ENCODE measurements at regions not wholly inside any gene's neighbourhood (a gene's known extent, or its start where the extent isn't known, plus 50 kb on each side); places are given as distances from the start of the nearest gene placed in this dataset.
"Not testable (repeated sequence)": the region's sequence is repeated elsewhere in the genome, so short reads cannot be mapped to it uniquely, and the experiment has no call there.

DNA sequence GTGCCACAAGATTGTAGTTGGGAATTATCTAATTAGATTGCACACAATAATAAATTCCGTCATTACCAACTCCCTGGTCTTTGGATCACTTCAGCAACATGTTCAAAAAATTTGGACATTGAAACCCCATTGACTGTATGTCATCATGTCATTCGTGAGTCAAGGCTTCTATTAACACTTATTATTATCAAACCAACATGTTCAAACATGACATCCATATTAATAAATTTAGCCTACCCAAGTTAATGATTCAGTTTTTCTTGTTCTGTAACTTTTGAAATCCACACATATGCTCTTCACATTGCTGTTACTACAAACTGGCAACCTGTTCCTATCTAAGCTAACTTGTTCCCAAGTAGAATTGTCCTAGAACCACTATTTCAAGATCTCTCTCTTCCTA, 1142.7 kb upstream of the SLC39A10 start:
- H3K9me3 ChIP-seq (ENCODE audit: control insufficient read depth in 2 of 3, insufficient read depth in 1 of 3, low read length in 3 of 3) = no peaks in the 10 kb centered on the region
- no peaks in the 10 kb centered on the region for H3K36me3 ChIP-seq (ENCODE audit: control insufficient read depth in 2 of 3, insufficient read depth in 3 of 3, low read length in 3 of 3)
- TF ChIP-seq, protein P1, sequence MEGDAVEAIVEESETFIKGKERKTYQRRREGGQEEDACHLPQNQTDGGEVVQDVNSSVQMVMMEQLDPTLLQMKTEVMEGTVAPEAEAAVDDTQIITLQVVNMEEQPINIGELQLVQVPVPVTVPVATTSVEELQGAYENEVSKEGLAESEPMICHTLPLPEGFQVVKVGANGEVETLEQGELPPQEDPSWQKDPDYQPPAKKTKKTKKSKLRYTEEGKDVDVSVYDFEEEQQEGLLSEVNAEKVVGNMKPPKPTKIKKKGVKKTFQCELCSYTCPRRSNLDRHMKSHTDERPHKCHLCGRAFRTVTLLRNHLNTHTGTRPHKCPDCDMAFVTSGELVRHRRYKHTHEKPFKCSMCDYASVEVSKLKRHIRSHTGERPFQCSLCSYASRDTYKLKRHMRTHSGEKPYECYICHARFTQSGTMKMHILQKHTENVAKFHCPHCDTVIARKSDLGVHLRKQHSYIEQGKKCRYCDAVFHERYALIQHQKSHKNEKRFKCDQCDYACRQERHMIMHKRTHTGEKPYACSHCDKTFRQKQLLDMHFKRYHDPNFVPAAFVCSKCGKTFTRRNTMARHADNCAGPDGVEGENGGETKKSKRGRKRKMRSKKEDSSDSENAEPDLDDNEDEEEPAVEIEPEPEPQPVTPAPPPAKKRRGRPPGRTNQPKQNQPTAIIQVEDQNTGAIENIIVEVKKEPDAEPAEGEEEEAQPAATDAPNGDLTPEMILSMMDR (IDR thresholded peaks at IDR 0.05; ENCODE audit: borderline replicate concordance, extremely low read depth, insufficient read depth) = no peak
- H3K27me3 ChIP-seq (ENCODE audit: control insufficient read depth, insufficient read depth, low read length) = no peaks in the 10 kb centered on the region
- intact Hi-C loops (cut with DNase I) = no loop called here
- H3K4me1 ChIP-seq (ENCODE audit: control insufficient read depth in 2 of 3, insufficient read depth in 2 of 3, low read depth in 1 of 3, low read length in 3 of 3) = no peaks in the 10 kb centered on the region
- FAIRE-seq (no peak), DNase-seq (no peak)
- no peak overlapping the region for H3K9ac ChIP-seq (ENCODE audit: low read length in 3 of 3)
- no peak overlapping the region for H3K27ac ChIP-seq (ENCODE audit: low read depth in 2 of 2, low read length in 2 of 2)
- H3K4me3 ChIP-seq (ENCODE audit: low read length in 3 of 3) = no peak overlapping the region

DNA sequence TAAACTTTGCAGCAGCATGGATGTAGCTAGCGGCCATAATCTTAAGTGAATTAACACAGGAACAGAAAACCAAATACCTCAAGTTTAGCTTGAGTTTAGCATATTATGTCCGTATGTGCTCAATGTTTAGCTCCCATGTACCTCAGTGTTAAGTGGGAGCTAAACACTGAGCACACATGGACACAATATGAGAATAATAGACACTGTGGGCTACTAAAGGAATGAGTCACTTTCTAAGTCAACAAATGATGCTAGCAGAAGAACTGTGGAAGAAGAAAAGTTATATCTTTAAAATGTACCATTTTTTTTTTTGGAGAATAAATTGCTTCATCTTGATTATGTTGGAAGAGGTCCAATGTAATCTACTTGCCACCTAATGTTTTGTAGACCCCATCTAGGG, 1146.0 kb upstream of the SLC39A10 start:
- intact Hi-C loops (cut with DNase I); H3K36me3 ChIP-seq (ENCODE audit: control insufficient read depth in 2 of 3, insufficient read depth in 3 of 3, low read length in 3 of 3); DNase-seq; H3K27me3 ChIP-seq (ENCODE audit: control insufficient read depth, insufficient read depth, low read length); H3K27ac ChIP-seq (ENCODE audit: low read depth in 2 of 2, low read length in 2 of 2); H3K9me3 ChIP-seq (ENCODE audit: control insufficient read depth in 2 of 3, insufficient read depth in 1 of 3, low read length in 3 of 3); H3K9ac ChIP-seq (ENCODE audit: low read length in 3 of 3); H3K4me1 ChIP-seq (ENCODE audit: control insufficient read depth in 2 of 3, insufficient read depth in 2 of 3, low read depth in 1 of 3, low read length in 3 of 3); H3K4me3 ChIP-seq (ENCODE audit: low read length in 3 of 3); FAIRE-seq: not testable (repeated sequence)

DNA sequence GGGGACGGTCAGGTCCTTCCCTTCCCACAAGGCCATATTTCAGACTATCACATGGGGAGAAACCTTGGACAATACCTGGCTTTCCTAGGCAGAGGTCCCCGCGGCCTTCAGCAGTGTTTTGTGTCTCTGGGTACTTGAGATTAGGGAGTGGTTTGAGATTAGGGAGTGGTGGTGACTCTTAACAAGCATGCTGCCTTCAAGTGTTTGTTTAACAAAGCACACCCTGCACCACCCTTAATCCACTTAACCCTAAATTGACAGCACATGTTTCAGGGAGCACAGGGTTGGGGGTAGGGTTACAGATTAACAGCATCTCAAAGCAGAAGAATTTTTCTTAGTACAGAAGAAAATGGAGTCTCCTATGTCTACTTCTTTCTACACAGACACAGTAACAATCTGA, 1152.2 kb upstream of the SLC39A10 start:
- H3K9ac ChIP-seq (ENCODE audit: low read length in 3 of 3); H3K4me3 ChIP-seq (ENCODE audit: low read length in 3 of 3); FAIRE-seq; intact Hi-C loops (cut with DNase I); DNase-seq; H3K9me3 ChIP-seq (ENCODE audit: control insufficient read depth in 2 of 3, insufficient read depth in 1 of 3, low read length in 3 of 3); H3K27ac ChIP-seq (ENCODE audit: low read depth in 2 of 2, low read length in 2 of 2); H3K36me3 ChIP-seq (ENCODE audit: control insufficient read depth in 2 of 3, insufficient read depth in 3 of 3, low read length in 3 of 3); H3K4me1 ChIP-seq (ENCODE audit: control insufficient read depth in 2 of 3, insufficient read depth in 2 of 3, low read depth in 1 of 3, low read length in 3 of 3); H3K27me3 ChIP-seq (ENCODE audit: control insufficient read depth, insufficient read depth, low read length): not testable (repeated sequence)

DNA sequence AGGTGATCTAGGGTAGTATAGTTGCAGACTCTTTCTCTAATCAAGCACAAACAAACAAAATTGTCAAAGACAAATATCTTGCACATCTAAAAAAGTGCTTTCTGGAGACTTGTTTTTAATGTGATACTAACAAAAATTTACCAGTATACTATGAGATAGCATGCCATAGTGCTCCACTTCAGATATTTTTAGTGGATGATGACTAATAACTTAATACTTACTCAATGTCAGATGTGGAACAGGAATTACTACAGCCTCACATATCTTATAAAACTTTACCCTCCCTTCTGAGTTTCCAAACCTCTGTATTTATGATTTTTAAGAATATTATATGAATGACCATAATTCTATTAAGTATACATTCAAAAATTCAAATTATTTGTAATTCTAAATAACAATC, 1162.0 kb upstream of the SLC39A10 start:
- no peaks in the 10 kb centered on the region for H3K4me1 ChIP-seq (ENCODE audit: control insufficient read depth in 2 of 3, insufficient read depth in 2 of 3, low read depth in 1 of 3, low read length in 3 of 3)
- no peaks in the 10 kb centered on the region for H3K9me3 ChIP-seq (ENCODE audit: control insufficient read depth in 2 of 3, insufficient read depth in 1 of 3, low read length in 3 of 3)
- no peak overlapping the region for H3K27ac ChIP-seq (ENCODE audit: low read depth in 2 of 2, low read length in 2 of 2)
- H3K9ac ChIP-seq (ENCODE audit: low read length in 3 of 3) = no peak overlapping the region
- FAIRE-seq (no peak), DNase-seq (no peak)
- no peak overlapping the region for H3K4me3 ChIP-seq (ENCODE audit: low read length in 3 of 3)
- no peaks in the 10 kb centered on the region for H3K36me3 ChIP-seq (ENCODE audit: control insufficient read depth in 2 of 3, insufficient read depth in 3 of 3, low read length in 3 of 3)
- intact Hi-C loops (cut with DNase I) = no loop called here
- TF ChIP-seq, protein P1 (IDR thresholded peaks at IDR 0.05; ENCODE audit: borderline replicate concordance, extremely low read depth, insufficient read depth) = no peak
- H3K27me3 ChIP-seq (ENCODE audit: control insufficient read depth, insufficient read depth, low read length) = no peaks in the 10 kb centered on the region

DNA sequence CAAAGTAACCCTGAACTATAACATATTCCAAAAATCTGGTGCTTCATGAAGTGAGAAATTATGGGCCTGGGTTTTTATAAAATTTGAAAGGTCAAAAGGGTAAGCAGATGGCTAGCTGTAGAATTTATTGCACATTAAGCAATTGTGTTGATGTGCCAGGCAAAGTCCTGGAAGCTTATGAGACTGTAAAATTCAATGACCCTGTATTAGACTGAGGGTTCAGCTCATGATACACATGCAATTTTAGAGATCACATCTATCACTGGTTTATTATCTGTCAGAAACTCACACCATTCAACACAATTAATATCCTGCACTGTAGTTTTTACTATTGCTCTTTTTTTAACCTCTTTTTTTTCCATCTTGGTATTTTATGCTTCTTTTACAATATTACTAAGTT, 1162.6 kb upstream of the SLC39A10 start:
- Histone ChIP-seq H3K9ac (ENCODE audit: low read length in 3 of 3) (no peak overlapping the region), H3K36me3 (ENCODE audit: control insufficient read depth in 2 of 3, insufficient read depth in 3 of 3, low read length in 3 of 3) (no peaks in the 10 kb centered on the region), H3K4me3 (ENCODE audit: low read length in 3 of 3) (no peak overlapping the region), H3K9me3 (ENCODE audit: control insufficient read depth in 2 of 3, insufficient read depth in 1 of 3, low read length in 3 of 3) (no peaks in the 10 kb centered on the region), H3K27ac (ENCODE audit: low read depth in 2 of 2, low read length in 2 of 2) (no peak overlapping the region), H3K27me3 (ENCODE audit: control insufficient read depth, insufficient read depth, low read length) (no peaks in the 10 kb centered on the region), H3K4me1 (ENCODE audit: control insufficient read depth in 2 of 3, insufficient read depth in 2 of 3, low read depth in 1 of 3, low read length in 3 of 3) (no peaks in the 10 kb centered on the region)
- FAIRE-seq (no peak), DNase-seq (no peak)
- intact Hi-C loops (cut with DNase I) = no loop called here
- TF ChIP-seq, protein P1 (IDR thresholded peaks at IDR 0.05; ENCODE audit: borderline replicate concordance, extremely low read depth, insufficient read depth) = no peak
